Gastrocnemius medialis (tissue), 4 donors: ENCODE measurements at regions not wholly inside any gene's neighbourhood (a gene's known extent, or its start where the extent isn't known, plus 50 kb on each side); places are given as distances from the start of the nearest gene placed in this dataset.

Experiments used
- ATAC-seq, 2 donors: fragments of 150-250 bp; one replicate each; pipeline ENCODE4 v1.9.1; 2016
- DNase-seq, 2 donors: peaks; one replicate each; pipeline ENCODE4 v3.0.0-alpha.2; 2019
- H3K27ac ChIP-seq, 4 donors: fragments of 200-600 bp; sonication (generic); 1 replicate in 1 of 4; 2 replicates in 3 of 4; pipeline ENCODE4 v1.5.1; 2016 to 2018; ENCODE audit warnings: mild to moderate bottlenecking in 2 of 4, moderate library complexity in 1 of 4
- H3K27me3 ChIP-seq, 3 donors: fragments of 200-600 bp; sonication (generic) in 2 of 3; 1 replicate in 1 of 3; 2 replicates in 2 of 3; pipeline versions ENCODE4 v1.5.1 to v1.6.0; 2016 to 2019; ENCODE audit warnings: mild to moderate bottlenecking in 1 of 3, moderate library complexity in 1 of 3
- H3K36me3 ChIP-seq, 2 donors: fragments of 200-600 bp; sonication (generic) in 1 of 2; one replicate each; pipeline ENCODE4 v1.5.1; 2017 to 2018
- H3K4me1 ChIP-seq, 2 donors: fragments of 200-600 bp; sonication (generic) in 1 of 2; one replicate each; pipeline ENCODE4 v1.5.1; 2016 to 2017; ENCODE audit warnings: mild to moderate bottlenecking in 2 of 2
- H3K4me3 ChIP-seq, 4 donors: fragments of 200-600 bp; sonication (generic) in 3 of 4; 1 replicate in 1 of 4; 2 replicates in 3 of 4; pipeline ENCODE4 v1.5.1; 2016 to 2019; ENCODE audit warnings: mild to moderate bottlenecking in 2 of 4
- H3K9me3 ChIP-seq, 3 donors: fragments of 200-600 bp; sonication (generic) in 2 of 3; 1 replicate in 1 of 3; 2 replicates in 2 of 3; pipeline ENCODE4 v1.5.1; 2016 to 2019
- CTCF ChIP-seq, 5 experiments: fragments of 450-650 bp in 3 of 5; fragments of 200-600 bp in 2 of 5; sonication (generic) in 2 of 5; IDR thresholded peaks in 4 of 5; conservative IDR thresholded peaks in 1 of 5; 1 replicate in 4 of 5; 2 replicates in 1 of 5; pipeline ENCODE4 v1.5.1; 2016 to 2019; ENCODE audit warnings: antibody characterized with exemption in 5 of 5, mild to moderate bottlenecking in 3 of 5, moderate library complexity in 3 of 5
- POLR2A ChIP-seq, 2 donors: fragments of 450-650 bp; IDR thresholded peaks; one replicate each; pipeline ENCODE4 v1.6.1; 2017; ENCODE audit warnings: antibody characterized with exemption in 2 of 2, mild to moderate bottlenecking in 2 of 2, moderate library complexity in 2 of 2
- in situ Hi-C, 4 donors: fragments of 200-750 bp; cut with MboI; loops; one replicate each; pipeline versions ENCODE4 v1.15.0 to v1.8.0; 2017; ENCODE audit warnings: low sequenced_read_pairs in 4 of 4
- intact Hi-C: fragments of 100-400 bp; cut with DNase I; formaldehyde crosslinking; loops from one replicate; pipeline ENCODE4 v1.15.1; 2023; ENCODE audit warnings: low total_unique reads

- Histone ChIP-seq H3K27me3 (no peaks in the 10 kb centered on the region), H3K27ac (no peak overlapping the region), H3K36me3 (no peaks in the 10 kb centered on the region), H3K4me1 (no peaks in the 10 kb centered on the region), H3K9me3 (no peaks in the 10 kb centered on the region), H3K4me3 (no peak overlapping the region)
- no peak for ATAC-seq
- TF ChIP-seq POLR2A (IDR thresholded peaks at IDR 0.05) (no peak), CTCF (IDR thresholded peaks at IDR 0.05 in 4 of 5, conservative IDR thresholded peaks at IDR 0.05 in 1 of 5) (no peak)
- in situ Hi-C loops: no loop called here
- intact Hi-C loops: no loop called here
- DNase-seq: no peak
Measured at GRCh38 chr18:77590943-77591515, 341.4 kb downstream of the GALR1 start.

DNA sequence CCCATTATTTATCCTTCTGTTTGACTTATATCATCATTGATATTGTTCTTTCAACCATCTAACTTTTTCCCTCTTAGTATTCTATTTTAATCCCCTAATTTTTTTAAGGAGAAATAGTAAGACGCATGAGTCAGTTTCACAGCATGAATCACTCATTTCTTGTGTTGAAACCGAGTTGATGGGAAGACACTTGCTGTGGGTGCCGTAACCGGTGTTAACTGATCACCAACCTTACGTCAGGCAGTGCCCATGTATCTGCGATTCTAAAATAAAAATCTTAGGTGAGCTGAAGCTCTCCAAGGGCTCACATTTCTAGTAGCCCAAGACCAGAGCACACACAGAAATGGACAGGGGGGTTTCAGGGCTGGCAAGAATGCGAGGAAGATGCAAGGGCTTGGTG lies 348.1 kb downstream of the GALR1 start:
- Histone ChIP-seq H3K27me3 (no peaks in the 10 kb centered on the region), H3K4me3 (no peak overlapping the region), H3K27ac (no peak overlapping the region), H3K4me1 (no peaks in the 10 kb centered on the region), H3K9me3 (no peaks in the 10 kb centered on the region), H3K36me3 (no peaks in the 10 kb centered on the region)
- intact Hi-C loops (no loop called here), in situ Hi-C loops (no loop called here)
- ATAC-seq (no peak), DNase-seq (no peak)
- TF ChIP-seq CTCF (IDR thresholded peaks at IDR 0.05 in 4 of 5, conservative IDR thresholded peaks at IDR 0.05 in 1 of 5) (no peak), POLR2A (IDR thresholded peaks at IDR 0.05) (no peak)

GRCh38 chr18:77600674-77601073 lies 351.0 kb downstream of the GALR1 start:
- Histone ChIP-seq H3K4me1 (no peaks in the 10 kb centered on the region), H3K9me3 (no peaks in the 10 kb centered on the region), H3K27ac (no peak overlapping the region), H3K36me3 (no peaks in the 10 kb centered on the region), H3K4me3 (no peak overlapping the region), H3K27me3 (no peaks in the 10 kb centered on the region)
- DNase-seq (no peak), ATAC-seq (no peak)
- in situ Hi-C loops (no loop called here), intact Hi-C loops (no loop called here)
- TF ChIP-seq POLR2A (IDR thresholded peaks at IDR 0.05) (no peak), CTCF (IDR thresholded peaks at IDR 0.05 in 4 of 5, conservative IDR thresholded peaks at IDR 0.05 in 1 of 5) (no peak)

DNA sequence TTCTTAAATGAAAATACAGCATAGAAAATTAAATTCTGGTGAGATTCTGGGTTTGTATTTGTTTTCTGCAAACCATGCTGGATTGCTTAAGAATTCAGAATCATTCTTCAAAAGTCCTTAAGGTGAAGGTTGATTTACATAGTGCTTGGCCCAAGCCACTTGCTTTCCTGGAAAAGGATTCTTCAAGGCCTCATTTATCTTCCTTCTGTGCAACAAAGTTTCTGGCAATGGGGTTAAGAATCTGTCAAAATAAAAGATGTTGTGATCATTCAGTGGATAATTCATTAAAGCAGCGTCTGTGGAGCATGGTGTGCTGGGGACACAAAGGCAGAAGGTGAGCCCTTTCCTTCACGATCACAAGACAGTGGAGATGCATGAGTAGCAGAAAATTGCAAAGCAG lies 351.9 kb downstream of the GALR1 start:
- TF ChIP-seq CTCF (IDR thresholded peaks at IDR 0.05 in 4 of 5, conservative IDR thresholded peaks at IDR 0.05 in 1 of 5) (no peak), POLR2A (IDR thresholded peaks at IDR 0.05) (no peak)
- H3K27me3 ChIP-seq: no peaks in the 10 kb centered on the region
- ATAC-seq (no peak), DNase-seq (no peak)
- in situ Hi-C loops: no loop called here
- H3K36me3 ChIP-seq: no peaks in the 10 kb centered on the region
- intact Hi-C loops: no loop called here
- no peaks in the 10 kb centered on the region for H3K9me3 ChIP-seq
- no peaks in the 10 kb centered on the region for H3K4me1 ChIP-seq
- no peak overlapping the region for H3K4me3 ChIP-seq
- H3K27ac ChIP-seq: no peak overlapping the region

- ATAC-seq (no peak), DNase-seq (no peak)
- TF ChIP-seq CTCF (IDR thresholded peaks at IDR 0.05 in 4 of 5, conservative IDR thresholded peaks at IDR 0.05 in 1 of 5) (no peak), POLR2A (IDR thresholded peaks at IDR 0.05) (no peak)
- Histone ChIP-seq H3K4me1 (no peaks in the 10 kb centered on the region), H3K27me3 (no peaks in the 10 kb centered on the region), H3K27ac (no peak overlapping the region), H3K9me3 (no peaks in the 10 kb centered on the region), H3K4me3 (no peak overlapping the region), H3K36me3 (no peaks in the 10 kb centered on the region)
- in situ Hi-C loops: no loop called here
- intact Hi-C loops: no loop called here
Measured at GRCh38 chr18:77607087-77607486, 357.4 kb downstream of the GALR1 start.
